NCI-H1436 treated with DMSO at 0.1 percent for 48 hours (cell line): ENCODE measurements at regions not wholly inside any gene's neighbourhood (a gene's known extent, or its start where the extent isn't known, plus 50 kb on each side); places are given as distances from the start of the nearest gene placed in this dataset.

Experiments used
- DNase-seq: peaks from one replicate; lab custom pipeline; 2025; lab: John Stamatoyannopoulos, UW

DNA sequence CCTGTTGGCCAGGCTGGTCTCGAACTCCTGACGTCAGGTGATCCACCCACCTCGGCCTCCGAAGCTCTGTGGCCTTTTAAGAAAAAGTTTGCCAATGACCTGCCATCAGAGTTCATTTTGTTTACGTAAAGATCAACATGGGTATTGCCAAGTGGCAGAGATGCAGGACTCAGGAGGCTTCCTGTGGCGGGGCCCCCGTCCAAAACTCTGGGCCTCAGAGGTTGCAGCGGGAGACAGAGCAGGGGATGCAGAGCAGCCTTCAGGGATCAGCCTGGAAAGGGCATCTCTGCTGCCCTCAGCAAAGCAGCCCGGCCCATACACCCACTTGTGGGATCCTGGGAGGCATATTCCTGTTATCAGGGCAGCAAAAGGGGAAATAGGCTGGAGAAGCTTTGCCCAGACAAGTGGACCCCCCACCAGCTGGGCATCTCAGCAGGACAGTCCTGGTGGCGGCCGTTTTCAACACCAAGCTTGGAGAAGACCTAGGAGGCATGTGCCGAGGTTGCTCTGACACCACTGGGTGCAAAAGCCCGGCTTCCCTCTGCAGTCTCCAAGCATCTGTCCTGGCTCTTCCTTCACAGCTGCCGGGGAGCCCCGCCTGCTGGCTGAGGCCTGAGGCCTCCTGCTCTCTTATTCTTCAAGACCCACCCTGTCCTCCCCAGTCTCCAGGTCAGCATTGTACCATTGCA is 1152.4 kb downstream of the BRD1 start:
- no peak for DNase-seq

DNA sequence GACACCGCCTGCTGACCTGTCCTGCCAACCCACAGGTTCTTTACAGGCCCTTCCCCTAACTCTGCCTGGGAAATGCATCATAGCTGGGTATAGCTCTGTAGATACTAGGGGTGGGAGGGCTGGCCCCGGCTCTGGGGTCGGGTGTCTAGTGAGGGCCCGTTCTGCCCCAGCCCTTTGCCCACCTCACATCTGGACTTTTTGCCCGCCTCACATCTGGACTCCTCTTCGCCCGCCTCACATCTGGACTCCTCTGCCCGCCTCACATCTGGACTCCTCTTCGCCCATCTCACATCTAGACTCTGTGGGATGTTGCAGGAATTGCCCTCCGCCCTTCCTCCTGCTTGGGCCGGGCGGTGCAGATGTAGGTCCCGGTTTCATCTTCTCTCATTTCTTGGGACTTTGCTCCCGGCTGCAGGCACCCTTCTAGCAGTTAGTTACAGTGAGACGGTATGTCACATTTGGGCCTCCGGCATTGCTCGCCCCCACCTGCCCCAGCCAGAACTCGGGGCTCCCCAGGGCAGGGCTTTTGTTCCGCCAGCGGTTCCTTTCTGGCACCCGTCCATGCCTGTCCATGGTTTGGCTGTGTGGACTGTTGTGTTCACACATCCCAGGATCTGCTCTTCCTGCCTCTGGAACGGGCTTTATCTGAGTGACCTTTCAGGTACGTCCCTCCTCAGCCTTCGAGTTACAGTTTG is 1153.7 kb downstream of the BRD1 start:
- no peak for DNase-seq

DNA sequence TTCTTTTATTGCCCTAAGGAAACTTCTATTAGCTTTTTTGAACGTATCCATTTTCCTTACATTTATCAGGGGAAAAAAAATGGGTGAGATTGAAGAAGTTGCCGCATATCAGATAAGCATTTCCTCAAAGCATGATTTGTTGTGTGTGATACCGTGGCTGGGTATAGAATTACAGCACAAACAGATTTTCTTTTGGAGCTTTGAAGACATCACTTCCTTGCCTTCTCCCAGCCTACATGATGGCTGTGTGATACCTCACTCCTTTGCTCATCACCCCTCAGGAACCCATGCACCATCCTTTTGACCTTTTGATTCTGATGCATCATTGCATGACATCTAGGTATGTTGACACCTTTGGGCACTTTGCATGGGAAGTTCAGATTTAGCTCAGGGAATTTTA is 1155.3 kb downstream of the BRD1 start:
- DNase-seq = no peak

DNA sequence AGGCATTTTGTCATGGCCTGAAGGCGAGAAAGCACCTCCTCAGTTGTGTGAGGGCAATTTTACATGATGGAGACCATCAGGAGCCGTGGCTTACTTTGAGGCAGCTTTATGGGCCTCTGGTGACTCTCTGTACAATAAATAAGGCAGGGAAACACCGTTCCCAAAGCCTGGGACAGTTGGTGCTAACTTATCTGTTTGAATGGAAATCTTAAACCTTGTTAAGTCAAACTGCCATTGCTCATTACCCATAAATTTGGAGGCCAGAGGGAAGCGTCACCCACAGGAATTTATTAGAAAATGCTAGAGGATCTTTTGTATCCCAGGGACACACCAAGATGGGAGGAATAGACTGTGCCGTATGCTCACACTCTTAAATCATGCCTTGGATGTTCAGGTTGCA is 1156.9 kb downstream of the BRD1 start:
- no peak for DNase-seq

DNA sequence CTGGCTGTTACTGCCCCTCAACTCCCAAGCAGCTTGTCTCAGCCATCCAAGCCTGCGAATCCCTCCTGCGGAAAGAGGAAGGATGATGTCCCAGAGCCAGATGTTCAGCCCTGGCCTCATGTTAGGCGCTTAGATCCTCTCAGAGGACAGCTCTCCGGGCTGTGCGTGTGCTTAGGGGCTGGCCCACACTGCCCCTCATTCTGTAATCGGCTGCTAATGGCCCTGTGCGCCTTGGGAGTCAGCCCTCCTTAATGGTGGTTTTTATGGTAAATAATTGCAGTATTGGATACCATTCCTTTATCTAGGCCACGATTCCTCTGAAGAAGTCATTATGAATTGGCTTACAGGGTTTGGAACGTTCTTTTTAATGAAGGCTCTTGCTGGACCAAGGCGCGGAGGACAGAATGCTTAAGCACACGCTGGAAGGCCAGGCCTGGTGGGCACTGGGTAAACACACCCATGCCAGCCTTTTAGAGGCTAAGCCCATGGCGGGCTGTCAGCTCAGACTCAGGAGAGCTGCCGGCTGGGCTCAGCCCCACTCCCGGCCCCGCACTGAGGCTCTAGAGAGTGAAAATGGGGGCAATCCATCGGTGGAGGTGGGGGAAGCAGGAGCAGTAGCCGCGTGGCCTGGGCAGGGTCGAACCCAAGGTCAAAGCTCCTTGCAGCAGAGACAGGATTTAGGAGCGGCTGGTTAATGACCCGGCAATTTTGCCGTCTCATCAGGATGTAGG is 1157.5 kb downstream of the BRD1 start:
- DNase-seq = no peak

DNA sequence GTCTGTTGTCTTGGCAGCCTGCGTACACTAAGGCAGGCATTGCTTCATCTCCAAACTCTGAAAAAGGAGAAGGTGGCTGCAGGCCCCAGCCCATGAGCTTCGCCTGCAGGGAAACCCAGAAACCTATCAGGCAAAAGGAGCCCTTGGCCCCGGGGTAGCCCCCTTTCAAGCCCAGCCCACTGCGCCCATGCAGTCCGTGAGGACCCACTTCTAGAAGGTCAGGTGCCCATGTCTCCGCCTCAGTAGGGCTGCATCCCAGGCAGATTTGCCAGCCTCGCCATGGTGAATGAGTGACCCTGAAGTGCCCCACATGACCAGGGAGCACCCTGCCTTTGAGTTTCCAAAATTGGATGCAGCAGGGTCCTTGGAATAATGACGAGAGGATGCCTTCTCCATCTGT is 1158.4 kb downstream of the BRD1 start:
- DNase-seq = no peak

DNA sequence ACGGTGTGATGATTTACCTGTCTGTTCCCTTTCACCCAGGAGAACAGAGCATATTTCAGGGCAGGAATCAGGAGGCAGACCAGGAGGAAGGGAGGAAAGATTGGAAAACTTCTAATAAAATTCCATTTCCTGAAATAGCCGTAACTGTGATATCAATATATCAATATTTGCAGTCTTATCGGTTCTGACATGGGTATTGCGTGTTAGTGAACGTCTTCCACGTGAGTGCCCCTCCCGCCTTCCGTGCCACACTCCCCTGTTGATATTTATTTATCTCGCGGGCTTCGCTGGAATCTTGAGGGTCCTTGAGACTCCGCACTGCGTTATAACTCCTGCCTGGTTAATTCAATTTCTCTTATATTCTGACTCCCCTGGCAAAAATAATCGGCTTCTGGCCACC is 1160.4 kb downstream of the BRD1 start:
- DNase-seq = no peak

- DNase-seq = no peak
Observed at GRCh38 chr22:48666620-48667019, 1161.1 kb downstream of the BRD1 start.

DNA sequence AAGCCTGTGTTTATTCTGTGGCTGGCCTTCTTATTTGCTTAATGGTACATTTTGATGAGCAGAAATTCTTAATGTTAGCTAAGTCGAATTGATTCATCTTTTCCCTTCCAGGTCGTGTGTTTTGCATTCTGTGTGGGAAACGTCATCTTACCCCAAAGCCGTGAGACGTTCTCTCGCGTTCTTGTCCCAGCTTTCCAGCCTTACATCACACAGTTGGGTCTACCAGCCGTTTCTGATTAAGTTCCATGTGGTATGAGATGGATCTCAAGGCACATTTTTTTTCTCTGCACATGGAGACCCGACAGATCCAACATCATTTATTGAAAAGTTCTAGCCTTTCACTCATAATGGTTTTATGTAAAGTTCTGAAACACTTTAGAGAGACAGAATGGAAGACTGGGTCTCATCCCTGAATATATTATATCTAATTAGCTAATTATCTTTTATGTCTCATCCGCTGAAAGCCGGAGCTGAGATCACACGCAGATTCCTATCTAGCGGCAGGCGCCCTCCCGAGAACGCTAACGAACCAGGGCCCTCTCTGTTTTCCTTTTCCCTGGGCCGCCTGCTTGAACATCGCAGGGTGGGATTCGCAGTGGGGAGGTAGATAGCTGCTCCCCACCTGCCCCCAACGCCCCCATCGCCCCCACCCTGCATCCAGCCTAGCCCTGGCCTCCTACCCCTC is 1162.2 kb downstream of the BRD1 start:
- no peak for DNase-seq

DNA sequence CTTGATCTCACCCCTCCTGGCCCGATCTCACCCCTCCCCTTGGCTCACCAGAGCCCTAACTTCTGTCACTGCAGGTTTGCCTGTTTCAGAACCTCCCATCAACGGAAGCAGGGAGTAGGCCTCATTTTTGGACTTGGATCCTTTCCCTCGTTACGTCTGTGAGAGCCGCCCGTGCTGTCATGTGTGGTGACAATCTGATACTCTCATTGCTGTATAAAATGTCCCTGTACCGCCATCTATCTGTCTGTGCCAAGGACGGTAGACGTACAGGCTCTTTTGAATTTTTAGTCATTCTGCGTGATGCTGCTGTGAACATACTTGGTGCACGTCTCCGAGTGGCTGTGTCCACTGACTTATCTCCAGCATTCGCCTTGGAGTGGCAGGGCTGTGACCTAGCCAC is 1163.1 kb downstream of the BRD1 start:
- no peak for DNase-seq

DNA sequence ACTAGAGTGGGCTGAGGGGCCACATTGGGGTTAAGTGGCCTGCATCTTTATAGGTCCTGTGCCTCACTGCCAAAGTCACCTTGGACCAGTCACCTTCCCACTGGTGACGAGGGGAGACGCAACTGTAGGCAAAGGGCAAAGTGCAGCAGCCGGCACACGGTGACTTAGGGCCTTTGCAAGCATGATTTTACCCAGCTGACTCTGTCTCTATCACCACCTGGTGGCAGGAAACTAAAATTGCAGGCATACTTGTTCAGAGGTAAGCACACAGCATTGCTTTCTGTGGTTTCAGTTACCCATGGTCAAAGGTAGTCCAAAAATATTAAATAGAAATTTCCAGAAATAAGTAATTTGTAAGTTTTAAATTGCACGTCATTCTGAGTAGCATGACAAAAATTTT is 1164.4 kb downstream of the BRD1 start:
- DNase-seq = no peak

GRCh38 chr22:48662476-48663135 is 1165.1 kb downstream of the BRD1 start:
- no peak for DNase-seq

GRCh38 chr22:48661984-48662383 is 1165.7 kb downstream of the BRD1 start:
- no peak for DNase-seq

- DNase-seq = no peak
Observed at GRCh38 chr22:48660790-48661740, 1166.6 kb downstream of the BRD1 start.

GRCh38 chr22:48660104-48660789 is 1167.4 kb downstream of the BRD1 start:
- no peak for DNase-seq

DNA sequence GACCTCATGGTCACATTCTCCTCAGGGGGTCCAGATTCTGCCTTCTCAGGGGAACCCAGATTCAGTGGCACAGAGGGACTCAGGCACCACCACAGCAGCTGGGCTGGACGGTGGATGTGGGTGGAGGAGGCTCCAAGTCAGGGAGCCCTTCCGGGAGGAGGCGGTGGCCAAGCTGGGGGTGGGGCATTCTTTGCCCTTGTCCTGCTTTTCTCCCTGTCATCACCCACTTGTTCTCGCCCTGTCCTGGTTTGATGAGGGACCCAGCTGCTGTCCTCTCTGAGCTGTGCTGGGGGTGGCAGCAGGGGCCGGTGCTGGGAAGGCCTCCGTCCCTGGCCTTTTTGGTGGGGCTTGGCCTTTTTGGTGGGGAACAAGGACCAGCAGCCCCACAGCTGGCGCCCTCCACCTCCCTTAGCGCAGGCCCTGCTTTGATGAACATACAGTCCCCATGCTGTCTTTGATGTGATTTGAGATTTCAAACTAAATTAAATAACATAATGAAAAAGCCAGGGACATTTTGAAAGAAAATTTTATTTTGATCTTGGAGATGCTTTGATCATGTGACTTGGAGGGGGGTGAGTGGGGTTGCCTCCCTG is 1168.2 kb downstream of the BRD1 start:
- DNase-seq = no peak

- no peak for DNase-seq
Observed at GRCh38 chr22:48658871-48659270, 1168.8 kb downstream of the BRD1 start.

GRCh38 chr22:48658246-48658645 is 1169.4 kb downstream of the BRD1 start:
- no peak for DNase-seq

DNA sequence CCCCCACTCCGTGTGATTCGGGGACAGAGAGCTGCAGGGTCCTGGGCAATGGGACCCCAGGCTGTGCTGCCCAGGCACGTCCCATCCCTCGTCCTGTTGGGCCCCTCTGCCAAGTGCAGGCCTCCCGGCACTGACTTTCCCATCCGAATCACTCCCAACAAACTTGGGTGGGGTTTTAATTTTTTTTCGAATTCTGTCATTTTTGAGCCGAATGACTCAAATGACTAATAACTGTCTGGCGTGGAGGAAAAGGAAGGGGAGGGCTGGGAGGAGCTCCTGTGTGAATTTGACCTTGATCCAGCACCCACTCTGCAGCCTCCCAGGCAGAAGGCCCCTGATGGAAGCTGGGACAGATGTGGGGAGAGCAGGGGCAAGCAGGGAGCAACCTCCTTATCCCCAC is 1173.2 kb downstream of the BRD1 start:
- no peak for DNase-seq

GRCh38 chr22:48653929-48654328 is 1173.7 kb downstream of the BRD1 start:
- no peak for DNase-seq
